Right lobe of liver (tissue), 4 donors: ENCODE measurements at regions not wholly inside any gene's neighbourhood (a gene's known extent, or its start where the extent isn't known, plus 50 kb on each side); places are given as distances from the start of the nearest gene placed in this dataset.

Experiments
- POLR2A ChIP-seq: fragments of 450-650 bp; IDR thresholded peaks from one replicate; pipeline ENCODE4 v1.6.1; 2017; ENCODE audit warnings: antibody characterized with exemption, mild to moderate bottlenecking
- TF ChIP-seq, protein P1 (sequence below), 4 donors: fragments of 200-600 bp in 3 of 4; fragments of 450-650 bp in 1 of 4; IDR thresholded peaks; one replicate each; pipeline versions ENCODE4 v1.5.1 to v1.8.0; 2016 to 2022; ENCODE audit warnings: antibody characterized with exemption in 4 of 4, mild to moderate bottlenecking in 2 of 4
- donor health status: DM: no; HTN: no; CAD: no.
- donor health status: DM: no; HTN: no; CAD: no.
- donor health status: DM: no; HTN: yes; CAD: no.

DNA sequence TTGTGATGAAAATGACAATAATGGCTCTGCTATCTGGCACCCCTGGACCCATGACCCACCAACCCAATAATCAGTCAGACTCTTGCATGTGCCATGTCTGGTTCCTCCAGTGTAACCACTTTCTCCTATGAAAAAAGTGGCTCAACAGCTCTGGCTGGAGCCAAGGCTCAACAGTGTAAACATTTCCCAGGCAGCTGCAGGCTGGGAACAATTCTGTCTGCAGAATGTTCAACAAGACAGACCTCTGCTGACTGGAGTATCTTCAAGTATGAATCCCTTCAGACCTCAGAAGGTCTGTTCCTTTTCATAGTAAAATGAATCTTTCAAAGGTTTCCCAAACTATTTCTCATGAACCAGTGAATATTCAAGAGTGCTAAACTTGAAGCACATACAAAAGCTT, 410.1 kb upstream of the HTR2A start:
- TF ChIP-seq, protein P1, sequence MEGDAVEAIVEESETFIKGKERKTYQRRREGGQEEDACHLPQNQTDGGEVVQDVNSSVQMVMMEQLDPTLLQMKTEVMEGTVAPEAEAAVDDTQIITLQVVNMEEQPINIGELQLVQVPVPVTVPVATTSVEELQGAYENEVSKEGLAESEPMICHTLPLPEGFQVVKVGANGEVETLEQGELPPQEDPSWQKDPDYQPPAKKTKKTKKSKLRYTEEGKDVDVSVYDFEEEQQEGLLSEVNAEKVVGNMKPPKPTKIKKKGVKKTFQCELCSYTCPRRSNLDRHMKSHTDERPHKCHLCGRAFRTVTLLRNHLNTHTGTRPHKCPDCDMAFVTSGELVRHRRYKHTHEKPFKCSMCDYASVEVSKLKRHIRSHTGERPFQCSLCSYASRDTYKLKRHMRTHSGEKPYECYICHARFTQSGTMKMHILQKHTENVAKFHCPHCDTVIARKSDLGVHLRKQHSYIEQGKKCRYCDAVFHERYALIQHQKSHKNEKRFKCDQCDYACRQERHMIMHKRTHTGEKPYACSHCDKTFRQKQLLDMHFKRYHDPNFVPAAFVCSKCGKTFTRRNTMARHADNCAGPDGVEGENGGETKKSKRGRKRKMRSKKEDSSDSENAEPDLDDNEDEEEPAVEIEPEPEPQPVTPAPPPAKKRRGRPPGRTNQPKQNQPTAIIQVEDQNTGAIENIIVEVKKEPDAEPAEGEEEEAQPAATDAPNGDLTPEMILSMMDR (IDR thresholded peaks at IDR 0.05) = no peak
- TF ChIP-seq POLR2A = no peak
